Omental fat pad (tissue), 3 donors: ENCODE measurements at regions not wholly inside any gene's neighbourhood (a gene's known extent, or its start where the extent isn't known, plus 50 kb on each side); places are given as distances from the start of the nearest gene placed in this dataset.
"Not testable (repeated sequence)": the region's sequence is repeated elsewhere in the genome, so short reads cannot be mapped to it uniquely, and the experiment has no call there.

Experiments
- ATAC-seq: fragments of 150-250 bp; one replicate; pipeline ENCODE4 v1.9.1; 2016; ENCODE audit warnings: mild to moderate bottlenecking, moderate library complexity; ENCODE audit not compliant: low FRiP score
- DNase-seq: peaks from one replicate; pipeline ENCODE4 v3.0.0-alpha.2; 2019; ENCODE audit warnings: low spot score
- CTCF ChIP-seq, 3 donors: fragments of 450-650 bp; IDR thresholded peaks; one replicate each; pipeline ENCODE4 v1.5.1; 2016 to 2017; ENCODE audit warnings: antibody characterized with exemption in 3 of 3, mild to moderate bottlenecking in 3 of 3, moderate library complexity in 2 of 3

- no peak for TF ChIP-seq CTCF (IDR thresholded peaks at IDR 0.05)
- no peak for ATAC-seq
- no peak for DNase-seq
Observed at GRCh38 chr1:76687307-76688175, 179.7 kb upstream of the ST6GALNAC5 start.

- DNase-seq: no peak
- no peak for ATAC-seq
- no peak for TF ChIP-seq CTCF (IDR thresholded peaks at IDR 0.05)
Observed at GRCh38 chr1:76690766-76691165, 176.5 kb upstream of the ST6GALNAC5 start.

- ATAC-seq (no peak), DNase-seq (no peak)
- no peak for TF ChIP-seq CTCF (IDR thresholded peaks at IDR 0.05)
Observed at GRCh38 chr1:76695535-76695934, 171.7 kb upstream of the ST6GALNAC5 start.

- ATAC-seq (no peak), DNase-seq (no peak)
- no peak for TF ChIP-seq CTCF (IDR thresholded peaks at IDR 0.05)
Observed at GRCh38 chr1:76697361-76697760, 169.9 kb upstream of the ST6GALNAC5 start.

GRCh38 chr1:76699646-76700045 lies 167.6 kb upstream of the ST6GALNAC5 start:
- DNase-seq, ATAC-seq: not testable (repeated sequence)

GRCh38 chr1:76700200-76700599 lies 167.1 kb upstream of the ST6GALNAC5 start:
- ATAC-seq: not testable (repeated sequence)

GRCh38 chr1:76705560-76705959 lies 161.7 kb upstream of the ST6GALNAC5 start:
- ATAC-seq: no peak
- DNase-seq: no peak
- no peak for TF ChIP-seq CTCF (IDR thresholded peaks at IDR 0.05)

More at GRCh38 chr1:76700200-76700599, 167.1 kb upstream of the ST6GALNAC5 start:
- DNase-seq: not testable (repeated sequence)

- no peak for TF ChIP-seq CTCF (IDR thresholded peaks at IDR 0.05)
- no peak for DNase-seq
- ATAC-seq: no peak
Observed at GRCh38 chr1:76713535-76713934, 153.7 kb upstream of the ST6GALNAC5 start.
